ENCODE measurements at regions not wholly inside any gene's neighbourhood (a gene's known extent, or its start where the extent isn't known, plus 50 kb on each side); places are given as distances from the start of the nearest gene placed in this dataset.

DNA sequence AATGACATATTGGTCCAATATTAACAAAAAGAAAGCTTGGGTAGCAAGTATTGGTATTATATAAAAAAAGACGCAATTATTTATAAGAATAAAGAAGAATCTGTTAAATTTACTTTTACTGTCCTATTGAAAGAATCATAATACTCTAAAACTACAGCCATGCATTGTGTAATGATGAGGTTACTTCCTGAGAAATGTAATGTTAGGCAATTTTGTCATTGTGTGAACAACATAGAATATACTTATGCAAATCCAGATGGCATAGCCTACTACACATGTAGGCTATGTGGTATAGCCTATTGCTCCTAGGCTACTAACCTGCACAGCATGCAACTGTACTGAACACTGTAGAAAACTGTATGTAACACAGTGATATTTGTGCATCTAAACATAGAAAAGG is 121.2 kb upstream of the PTGFR start:
- DNase-seq = no peak

DNA sequence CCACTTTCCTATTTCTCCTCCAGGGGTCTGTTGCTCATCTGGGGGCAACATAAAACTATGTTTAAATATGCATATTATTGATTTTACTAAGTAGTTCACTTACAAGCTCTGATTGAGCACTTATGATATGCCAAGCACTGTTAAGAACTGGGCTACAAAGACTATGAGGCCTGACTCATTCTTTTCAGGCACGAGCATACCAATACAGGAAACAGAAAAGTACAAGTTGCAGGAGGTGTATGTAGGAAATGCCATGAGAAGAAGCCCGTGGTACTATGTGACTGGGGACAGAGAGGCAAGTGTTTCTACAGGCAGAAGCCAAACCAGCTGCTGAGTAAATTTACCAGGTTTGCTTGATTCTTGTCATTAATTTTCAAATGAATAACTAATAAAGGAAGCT is 120.4 kb upstream of the PTGFR start:
- no peak for DNase-seq

DNA sequence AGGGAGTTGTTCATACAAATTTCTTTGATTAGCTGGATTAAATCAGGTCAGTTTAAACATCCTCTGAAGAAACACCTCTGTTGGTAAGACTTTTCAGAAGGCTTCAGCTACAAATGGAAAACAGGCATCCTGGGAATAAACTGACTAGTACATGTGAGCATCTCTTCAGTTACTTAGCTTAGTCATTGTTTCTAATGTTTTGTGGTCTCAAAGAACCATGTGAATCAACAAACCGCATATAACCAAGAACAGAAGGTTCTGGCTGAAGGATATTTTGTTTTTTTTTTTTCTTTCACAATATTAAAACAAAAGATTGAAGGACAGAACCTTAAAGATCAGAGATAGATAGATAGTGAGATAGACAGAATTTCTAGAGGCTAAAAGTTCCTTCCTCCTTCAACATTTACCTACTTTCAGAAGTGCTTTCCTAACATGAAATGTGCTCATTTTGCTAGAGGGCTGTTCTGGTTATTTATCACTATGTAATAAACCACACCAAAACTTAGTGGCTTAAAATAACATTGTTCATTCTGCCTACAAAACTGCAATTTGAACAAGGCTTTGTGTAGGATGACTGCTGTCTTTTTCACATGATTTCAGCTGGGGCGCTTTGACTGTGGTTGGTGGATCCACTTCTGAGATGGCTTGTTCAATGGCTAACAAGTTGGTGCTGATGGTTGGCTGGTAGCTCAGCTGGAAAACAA is 119.8 kb upstream of the PTGFR start:
- no peak for DNase-seq

DNA sequence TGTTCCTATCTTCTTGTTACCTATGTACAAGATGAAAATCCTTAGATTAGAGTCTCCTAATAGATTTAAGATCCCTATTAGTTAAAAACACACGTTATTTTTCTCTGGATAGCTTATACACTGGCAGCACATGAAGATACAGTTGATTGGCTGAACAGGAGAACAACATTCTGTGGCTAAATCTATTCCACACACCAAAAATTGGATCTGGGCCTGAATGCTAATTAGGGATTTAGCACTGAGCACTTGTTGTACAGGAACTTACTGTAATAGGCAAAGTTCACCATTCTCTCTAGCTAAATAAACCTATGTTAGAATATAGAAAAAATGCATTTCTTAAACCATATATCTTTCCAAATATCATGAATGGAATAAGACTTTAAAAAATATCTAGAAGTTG is 117.1 kb upstream of the PTGFR start:
- DNase-seq = no peak

DNA sequence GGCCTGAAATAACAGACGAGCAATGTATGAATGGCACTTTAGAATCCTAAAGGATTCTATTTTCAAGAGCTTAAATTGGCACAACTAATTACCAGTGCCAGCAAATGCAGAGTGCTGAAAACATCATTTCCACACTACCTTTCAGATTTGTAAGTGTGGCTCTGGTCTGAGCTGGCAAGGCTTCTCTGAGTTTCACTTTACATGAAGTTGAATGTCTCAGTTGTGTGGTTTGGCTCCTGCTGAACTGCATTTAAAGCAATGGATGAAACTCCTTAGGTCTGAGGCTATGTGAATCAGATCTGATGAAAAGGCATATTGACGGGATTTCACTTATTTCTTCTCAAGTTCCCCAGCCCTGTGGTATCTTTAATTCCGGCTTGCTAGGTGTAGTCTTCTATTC is 114.8 kb upstream of the PTGFR start:
- DNase-seq = no peak

DNA sequence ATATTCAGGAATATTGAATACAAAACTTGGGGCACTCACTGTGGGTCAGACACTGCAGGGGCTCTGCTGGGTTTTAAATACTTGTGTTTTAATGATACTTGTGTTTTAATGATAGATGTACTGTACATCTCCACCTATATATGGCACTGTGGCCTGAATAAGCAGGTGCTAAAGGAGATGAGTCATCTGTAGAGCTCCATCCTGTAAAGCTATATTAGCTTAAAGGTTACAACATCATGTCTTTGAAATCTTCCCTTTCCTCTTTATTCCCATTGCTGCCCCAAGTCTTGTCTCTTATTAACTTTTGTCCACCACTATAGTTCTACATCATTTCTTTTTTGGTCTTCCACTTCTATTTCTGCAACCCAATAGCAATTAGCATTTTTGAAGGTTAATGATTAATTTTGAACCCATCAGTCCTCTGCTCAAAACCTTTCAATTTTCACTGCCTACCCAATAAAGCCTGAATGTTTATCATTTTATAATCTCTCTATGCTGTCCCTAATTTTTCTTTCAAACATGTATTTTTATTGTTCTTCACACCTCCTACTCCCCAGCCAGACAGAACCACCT is 113.3 kb upstream of the PTGFR start:
- no peak for DNase-seq

DNA sequence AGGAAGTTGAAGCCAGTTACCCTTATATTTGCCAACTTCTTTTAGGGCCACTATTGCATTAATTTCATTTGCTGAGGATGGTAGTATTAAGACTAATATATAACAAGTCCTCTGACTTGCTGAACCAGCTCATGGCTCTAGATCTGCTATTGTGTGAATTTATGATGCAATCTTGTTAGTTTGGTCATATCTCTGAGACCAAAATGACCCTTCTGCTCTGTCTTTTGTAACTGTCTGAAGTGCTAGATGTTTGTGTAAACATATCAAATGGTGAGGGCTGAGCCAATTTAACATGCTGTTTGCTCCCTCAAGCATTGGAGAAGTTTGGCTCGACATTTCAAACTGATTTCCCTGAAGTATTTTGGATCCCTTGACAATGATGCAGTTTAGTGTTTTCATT is 106.9 kb upstream of the PTGFR start:
- no peak for DNase-seq

DNA sequence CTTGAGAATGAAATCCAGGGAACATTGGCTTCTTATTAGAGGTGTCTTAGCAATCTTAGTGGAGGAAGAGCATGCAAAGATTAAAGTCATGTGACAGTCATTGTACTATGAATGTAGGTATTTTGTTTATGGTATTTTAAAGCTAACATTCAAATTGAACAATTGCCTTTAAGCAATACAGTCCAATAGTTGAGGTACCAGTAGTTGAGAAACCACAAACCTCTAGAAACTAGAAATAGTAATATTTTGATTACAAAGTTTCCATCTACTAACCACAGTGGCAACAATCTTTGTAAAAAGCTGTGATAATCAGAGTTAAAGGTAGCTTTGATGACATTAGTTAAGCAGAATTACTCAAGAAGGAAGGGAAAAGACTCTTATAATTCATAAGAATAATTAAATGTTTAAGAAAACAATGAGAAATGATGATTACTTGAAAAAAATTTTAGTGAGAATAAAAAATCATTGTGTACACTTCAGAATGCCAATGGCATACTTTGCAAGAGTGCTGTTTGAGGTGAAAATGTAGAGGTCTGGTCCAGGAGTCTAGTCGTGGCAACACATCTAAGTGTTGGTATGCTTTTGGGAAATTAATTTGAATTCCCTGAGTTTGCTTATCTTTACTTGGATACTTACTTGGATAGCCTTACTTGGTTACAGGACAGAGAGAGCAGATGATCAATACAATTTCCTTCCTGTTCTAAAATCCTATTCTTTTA is 104.9 kb upstream of the PTGFR start:
- DNase-seq = no peak

DNA sequence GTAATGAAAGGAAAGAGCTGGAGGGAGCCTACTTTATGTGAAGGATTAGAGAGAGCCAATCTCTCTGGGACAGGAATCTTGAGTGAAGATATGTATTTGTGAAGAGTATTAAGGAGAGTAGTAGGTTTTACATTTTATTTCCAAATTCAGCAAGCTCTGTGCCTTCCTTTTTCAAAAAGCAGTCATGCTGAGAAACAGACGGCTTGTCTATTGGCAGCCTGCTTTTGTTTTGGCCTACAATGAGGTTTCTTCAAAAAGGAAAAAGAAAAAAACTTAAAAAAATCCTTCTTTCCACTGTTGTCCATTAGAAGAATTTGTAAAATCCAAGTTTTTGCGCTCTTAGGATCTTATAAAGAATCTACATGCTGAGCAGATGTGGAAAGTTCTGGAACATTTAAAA is 103.6 kb upstream of the PTGFR start:
- no peak for DNase-seq

DNA sequence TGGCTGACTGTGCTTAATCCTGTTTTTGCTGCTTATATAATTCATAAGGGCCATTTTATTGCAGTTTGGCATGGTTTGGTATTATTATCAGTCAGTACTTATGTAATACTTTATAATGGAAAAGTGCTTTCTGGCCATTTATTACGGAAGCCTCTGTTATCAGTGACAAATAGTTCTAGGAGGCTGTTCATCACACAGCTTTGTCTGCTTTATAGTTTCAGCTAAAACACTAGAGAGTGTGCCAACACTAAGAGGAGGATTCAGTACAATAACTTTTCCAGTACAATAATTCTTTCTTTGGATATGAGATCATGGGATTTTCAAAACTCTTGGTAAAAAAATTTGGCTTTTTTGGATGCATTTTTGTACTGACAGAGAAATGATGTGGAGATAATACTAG is 102.9 kb upstream of the PTGFR start:
- DNase-seq = no peak

DNA sequence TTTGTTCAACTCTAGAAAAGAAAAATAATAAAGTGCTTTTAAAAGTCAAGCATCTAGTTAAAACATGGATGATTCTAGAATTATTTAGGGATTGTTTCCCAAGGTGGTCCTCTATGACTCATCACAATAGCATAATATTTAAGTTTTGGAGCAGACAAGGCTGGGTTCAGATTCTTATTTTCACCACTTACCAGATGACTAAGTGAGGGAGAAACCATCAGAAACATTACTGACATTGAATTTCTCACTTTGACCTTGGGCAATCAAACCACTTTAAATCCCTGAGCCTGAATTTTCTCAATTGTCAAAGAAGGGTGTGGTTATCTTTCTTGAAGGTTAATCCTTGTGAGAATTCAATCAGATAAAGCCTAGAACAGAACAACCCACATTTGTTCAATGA is 102.5 kb upstream of the PTGFR start:
- DNase-seq = no peak

DNA sequence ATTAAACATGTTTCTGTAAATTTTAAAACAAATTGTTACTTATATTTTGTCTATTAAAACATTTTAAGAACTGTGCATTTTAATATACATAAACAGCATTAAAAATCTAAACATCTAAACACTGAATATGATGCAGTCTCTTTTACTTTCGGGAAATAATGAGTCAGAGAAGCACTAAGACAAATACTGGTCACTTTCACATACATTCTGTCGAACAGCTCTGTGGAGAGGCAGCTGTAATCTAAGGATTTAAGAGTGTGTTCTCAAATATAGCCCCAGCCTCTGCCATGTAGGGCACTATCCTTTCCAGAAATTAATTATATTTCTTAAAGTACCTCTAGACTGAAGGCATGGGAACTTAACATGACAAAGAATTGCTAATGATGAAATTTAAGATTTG is 89.6 kb upstream of the PTGFR start:
- DNase-seq = no peak

DNA sequence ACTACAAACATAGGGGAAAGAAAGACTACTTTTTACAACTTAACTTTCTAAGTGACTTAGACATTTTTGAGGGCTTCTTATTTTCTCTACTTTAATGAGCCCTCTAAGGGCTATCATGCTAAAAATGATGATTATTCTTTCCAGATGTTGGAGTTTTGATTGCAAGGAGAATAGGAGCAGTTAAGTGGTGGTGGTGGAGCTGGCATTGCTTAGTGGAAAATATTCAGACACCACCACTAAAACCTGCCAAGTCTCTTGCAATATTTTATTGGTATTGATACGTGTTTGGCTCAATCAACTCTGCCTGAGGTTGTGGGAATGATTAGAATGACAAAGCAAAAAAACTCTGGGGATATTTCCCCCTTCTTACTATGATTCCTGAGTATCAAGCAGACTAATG is 82.6 kb upstream of the PTGFR start:
- DNase-seq = no peak

DNA sequence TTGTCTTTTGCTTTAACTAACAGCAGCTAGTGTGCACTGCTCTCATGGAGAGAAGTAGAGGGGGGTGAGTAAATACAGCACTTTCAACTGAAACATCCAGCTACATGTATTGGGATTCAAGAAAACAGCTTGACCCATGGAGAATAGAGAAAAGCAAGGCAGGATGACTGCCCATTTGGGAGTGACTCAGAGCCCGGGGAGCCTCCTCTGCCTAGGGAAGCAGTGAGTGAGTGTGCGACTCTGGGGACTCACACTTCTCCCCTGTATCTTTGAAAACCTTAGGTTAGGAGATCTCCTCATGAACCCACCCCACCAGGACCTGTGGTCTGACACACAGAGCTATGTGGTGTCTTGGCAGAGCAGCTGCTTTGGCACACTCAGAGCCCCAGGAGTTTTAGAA is 82.0 kb upstream of the PTGFR start:
- DNase-seq = no peak

DNA sequence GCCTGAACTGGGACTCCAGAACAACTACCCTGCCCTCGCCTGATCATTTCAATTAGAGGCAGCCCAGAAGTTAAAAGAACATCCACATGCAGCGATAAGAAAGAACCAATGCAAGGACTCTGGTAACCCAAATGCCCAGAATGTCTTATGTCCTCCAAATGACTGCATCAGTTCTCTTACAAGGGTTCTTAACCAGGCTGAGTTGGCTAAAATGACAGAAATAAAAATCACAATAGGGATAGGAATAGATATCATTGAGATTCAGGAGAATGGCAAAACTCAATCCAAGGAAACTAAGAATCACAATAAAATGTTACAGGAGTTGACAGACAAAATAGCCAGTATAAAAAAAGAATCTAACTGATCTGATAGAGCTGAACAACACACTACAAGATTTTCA is 80.1 kb upstream of the PTGFR start:
- DNase-seq = no peak

DNA sequence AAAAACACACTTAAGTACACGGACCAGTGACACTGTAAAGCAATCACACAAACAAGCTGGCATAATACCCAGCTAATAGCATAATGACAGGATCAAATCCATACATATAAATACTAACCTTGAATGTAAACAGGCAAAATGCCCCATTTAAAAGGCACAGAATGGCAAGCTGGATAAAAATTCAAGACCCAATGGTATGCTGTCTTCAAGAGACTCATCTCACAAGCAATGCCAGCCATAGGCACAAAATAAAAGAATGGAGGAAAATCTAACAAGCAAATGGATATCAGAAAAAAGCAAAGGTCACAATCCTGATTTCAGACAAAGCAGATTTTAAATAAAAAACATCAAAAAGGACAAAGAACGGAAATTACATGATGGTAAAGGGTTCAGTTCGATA is 79.1 kb upstream of the PTGFR start:
- no peak for DNase-seq

DNA sequence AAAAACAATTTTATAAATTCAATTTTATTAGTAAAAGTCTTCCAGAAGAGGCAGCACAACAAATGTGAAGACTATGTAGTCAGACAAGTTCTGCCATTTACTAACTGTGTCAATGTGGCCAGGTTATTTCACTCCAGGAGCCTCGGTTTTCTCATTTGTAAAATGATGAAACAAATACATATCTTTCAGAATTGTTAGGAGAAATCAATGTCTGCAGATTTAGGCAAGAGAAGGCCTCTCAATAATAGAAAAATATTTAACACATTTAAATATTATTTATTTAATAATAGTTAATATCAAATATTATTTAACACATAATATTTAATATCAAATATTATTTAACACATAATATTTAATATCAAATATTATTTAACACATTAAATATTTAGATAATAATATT is 75.6 kb upstream of the PTGFR start:
- no peak for DNase-seq

DNA sequence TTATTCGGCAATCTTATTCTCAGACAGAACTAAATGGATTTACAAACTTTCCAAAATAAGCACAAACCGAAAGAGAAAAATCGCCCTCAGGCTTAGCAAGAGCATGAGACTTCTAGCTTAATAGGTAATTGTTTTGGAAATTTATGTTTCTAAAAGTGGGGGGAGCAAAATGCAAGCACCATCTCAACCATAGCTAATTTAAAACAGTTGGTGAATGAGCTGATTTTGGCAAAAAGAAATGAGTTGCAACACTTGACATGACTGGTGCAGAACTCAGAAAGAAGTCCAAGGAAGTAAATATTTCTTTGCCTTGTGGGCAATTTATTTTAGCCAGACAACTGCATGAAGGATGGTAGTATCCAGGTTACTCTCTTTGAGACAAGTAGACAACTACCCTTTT is 71.5 kb upstream of the PTGFR start:
- DNase-seq = no peak

DNA sequence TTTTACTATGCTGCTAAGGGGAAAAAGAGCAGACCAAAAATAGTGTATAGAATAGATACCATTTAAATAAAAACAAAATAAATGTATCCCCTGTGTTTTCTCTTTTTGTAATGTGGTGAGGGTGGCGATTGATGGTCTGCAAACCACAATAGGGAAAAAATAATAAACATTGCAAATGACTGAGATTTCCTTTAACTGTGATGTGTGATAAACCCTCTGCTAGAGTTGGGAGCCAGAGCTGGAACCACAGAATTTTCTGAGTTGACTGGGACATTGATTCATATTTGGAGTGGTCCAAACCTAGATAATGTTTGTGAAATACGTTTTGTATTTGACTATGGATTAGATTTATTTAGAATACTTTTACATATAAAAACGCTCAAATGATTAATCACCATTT is 70.6 kb upstream of the PTGFR start:
- no peak for DNase-seq

DNA sequence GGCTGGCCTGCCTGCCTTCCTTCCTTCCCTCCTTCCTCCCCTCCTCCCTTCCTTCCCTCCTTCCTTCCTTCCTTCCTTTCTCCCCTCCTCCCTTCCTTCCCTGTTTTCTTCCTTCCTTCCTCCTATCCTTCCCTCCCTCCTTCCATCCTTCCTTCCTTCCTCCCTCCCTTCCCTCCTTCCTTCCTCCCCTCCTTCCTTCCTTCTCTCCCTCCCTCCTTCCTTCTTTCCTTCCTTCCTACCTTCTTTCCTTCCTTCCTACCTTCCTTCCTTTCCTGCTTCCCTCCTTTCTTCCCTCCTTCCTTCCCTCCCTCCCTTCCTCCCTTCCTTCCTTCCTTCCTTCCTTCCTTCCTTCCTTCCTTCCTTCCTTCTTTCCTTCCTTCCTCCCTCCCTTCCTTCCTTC is 70.1 kb upstream of the PTGFR start:
- DNase-seq = no peak

DNA sequence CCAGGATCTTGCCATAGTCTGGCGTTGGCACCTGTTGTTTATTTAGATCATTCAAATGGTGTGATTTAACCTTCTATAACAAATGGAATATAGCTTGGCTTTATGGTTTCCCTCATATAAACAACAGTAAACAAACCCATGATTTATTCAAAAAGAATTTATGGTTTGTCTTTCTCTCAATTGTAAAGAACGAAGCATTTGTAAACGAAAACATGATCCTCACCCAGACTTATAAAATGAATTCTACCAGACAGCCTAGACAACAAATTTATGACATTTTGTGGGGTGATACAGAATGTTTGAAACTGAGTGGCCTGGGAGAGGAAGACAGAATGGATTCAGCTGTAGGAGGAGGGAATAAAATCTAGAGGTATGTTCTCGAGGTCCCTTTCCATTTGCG is 66.1 kb upstream of the PTGFR start:
- DNase-seq = no peak

DNA sequence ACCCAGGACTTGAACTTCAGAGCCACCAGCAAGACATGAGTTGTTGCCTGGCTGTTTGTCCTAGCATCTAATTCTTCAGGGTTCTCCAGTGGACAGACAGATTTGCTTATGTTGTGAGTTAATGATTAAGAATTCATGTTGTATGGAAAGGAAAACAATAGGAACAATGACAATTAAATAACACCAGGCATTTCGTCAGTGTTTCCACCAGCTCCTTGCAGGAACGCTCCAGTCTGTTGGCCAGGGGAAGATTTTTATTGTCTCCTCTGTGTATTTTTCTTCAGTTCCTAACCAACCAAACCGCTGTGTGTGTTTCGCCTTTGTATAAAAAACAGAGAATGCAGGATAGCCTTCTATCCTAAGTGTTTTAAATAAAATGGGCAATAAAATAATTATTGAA is 64.4 kb upstream of the PTGFR start:
- no peak for DNase-seq

DNA sequence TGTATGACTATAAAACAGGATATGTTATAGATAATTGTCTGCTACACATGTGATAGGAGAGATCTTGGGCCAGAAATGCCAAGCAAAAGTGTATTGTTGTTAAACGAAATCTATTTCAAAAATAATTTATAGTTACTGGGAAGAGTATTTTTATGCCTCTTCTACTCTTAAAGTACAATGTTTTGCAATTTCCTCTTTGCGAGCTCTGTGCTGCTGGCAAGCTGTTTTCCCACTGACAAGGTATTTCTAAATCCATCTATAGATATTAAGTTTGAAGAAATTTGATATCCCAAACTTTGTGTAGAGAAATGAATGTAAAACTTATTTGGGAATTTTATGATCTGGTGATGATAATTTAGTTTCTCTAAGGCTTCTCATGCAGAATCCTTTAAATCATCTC is 63.3 kb upstream of the PTGFR start:
- no peak for DNase-seq

DNA sequence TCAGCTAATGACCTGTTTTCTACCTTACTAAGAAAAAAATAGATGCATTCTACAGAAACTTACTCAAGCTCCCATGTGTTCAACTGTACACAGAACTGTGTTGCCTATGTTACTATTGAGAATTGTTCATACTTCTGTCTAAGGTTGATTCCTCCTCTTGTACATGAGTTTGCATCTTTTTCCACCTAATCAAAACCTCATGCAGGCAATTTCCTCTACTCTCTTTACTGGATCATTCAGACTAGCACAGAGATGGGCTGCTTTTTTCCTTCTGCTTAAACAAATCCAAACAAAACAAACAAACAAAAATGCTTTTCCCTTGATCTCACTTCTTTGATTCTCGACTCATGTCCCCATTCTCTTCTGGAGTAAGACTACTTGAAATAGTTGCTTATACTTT is 58.8 kb upstream of the PTGFR start:
- DNase-seq = no peak

DNA sequence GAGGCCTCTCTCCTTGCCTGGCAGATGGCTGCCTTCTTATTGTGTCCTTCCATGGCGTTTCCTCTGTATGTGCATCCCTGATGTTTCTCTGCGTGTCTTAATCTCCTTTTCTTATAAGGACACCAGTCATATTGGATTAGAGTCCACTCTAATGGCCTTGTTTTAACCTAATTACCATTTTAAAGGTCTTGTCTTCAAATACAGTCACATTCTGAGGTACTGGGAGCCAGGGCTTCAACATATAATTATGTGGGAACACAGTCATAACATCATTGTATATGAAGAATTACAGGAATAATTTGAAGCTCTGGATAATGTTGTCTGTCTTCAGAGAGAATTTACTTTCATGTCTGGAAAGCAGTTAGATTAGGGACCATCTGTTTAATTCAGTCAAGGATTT is 56.4 kb upstream of the PTGFR start:
- DNase-seq = no peak
